Uterus (tissue), 3 donors: ENCODE measurements at regions not wholly inside any gene's neighbourhood (a gene's known extent, or its start where the extent isn't known, plus 50 kb on each side); places are given as distances from the start of the nearest gene placed in this dataset.

Source experiments
- DNase-seq, 2 donors: peaks; one replicate each; pipeline ENCODE4 v3.0.0-alpha.2; 2019 to 2020
- H3K27ac ChIP-seq, 2 donors: fragments of 200-600 bp; sonication (generic); 1 replicate in 1 of 2; 2 replicates in 1 of 2; pipeline ENCODE4 v1.5.1; 2016 to 2018
- H3K27me3 ChIP-seq, 2 donors: fragments of 200-600 bp; sonication (generic); one replicate each; pipeline ENCODE4 v1.5.1; 2018 to 2019; ENCODE audit warnings: control low read depth in 1 of 2
- H3K36me3 ChIP-seq, 2 donors: fragments of 200-600 bp; sonication (generic); one replicate each; pipeline ENCODE4 v1.5.1; 2019; ENCODE audit warnings: control low read depth in 1 of 2
- H3K4me1 ChIP-seq, 2 donors: fragments of 200-600 bp; sonication (generic); one replicate each; pipeline ENCODE4 v1.5.1; 2018 to 2019; ENCODE audit warnings: control low read depth in 1 of 2
- H3K4me3 ChIP-seq, 2 donors: fragments of 200-600 bp; sonication (generic); 1 replicate in 1 of 2; 2 replicates in 1 of 2; pipeline ENCODE4 v1.5.1; 2018 to 2019; ENCODE audit warnings: mild to moderate bottlenecking in 1 of 2
- H3K9me3 ChIP-seq, 2 donors: fragments of 200-600 bp; sonication (generic); one replicate each; pipeline ENCODE4 v1.5.1; 2019; ENCODE audit warnings: control low read depth in 1 of 2
- CTCF ChIP-seq, 4 experiments: fragments of 200-600 bp in 2 of 4; fragments of 450-650 bp in 2 of 4; sonication (generic) in 2 of 4; IDR thresholded peaks; one replicate each; pipeline ENCODE4 v1.5.1; 2016 to 2019; ENCODE audit warnings: antibody characterized with exemption in 4 of 4, mild to moderate bottlenecking in 2 of 4, moderate library complexity in 1 of 4
- POLR2A ChIP-seq, 2 donors: fragments of 450-650 bp; IDR thresholded peaks; one replicate each; pipeline ENCODE4 v1.6.1; 2016; ENCODE audit warnings: antibody characterized with exemption in 2 of 2, mild to moderate bottlenecking in 1 of 2, moderate library complexity in 1 of 2
- intact Hi-C: fragments of 100-400 bp; cut with DNase I; formaldehyde crosslinking; loops from one replicate; pipeline ENCODE4 v1.15.1; 2023; ENCODE audit warnings: low total_unique reads
- donor health status: DM: yes; HTN: yes; CAD: no.

DNA sequence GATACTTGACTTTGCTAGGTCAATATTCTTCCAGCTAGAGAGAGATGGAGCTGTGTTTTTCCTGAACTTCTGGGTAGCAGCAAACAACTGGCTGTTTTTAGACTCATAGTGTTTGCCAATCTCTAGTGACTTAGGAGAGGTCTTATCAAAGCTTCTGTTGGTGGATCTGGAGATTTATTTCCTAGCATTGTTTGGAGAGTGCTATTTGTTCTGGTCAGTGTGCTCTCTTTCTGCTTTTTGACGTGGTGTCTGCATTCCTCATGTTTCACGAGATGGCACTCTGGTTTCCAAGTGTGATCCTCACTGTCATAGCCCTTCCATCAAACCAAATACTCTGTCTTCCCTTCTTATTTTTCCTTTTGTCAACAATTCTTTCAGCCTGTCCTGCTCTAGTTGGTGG, 88.6 kb upstream of the DAZL start:
- Histone ChIP-seq H3K27ac (no peak overlapping the region), H3K27me3 (no peaks in the 10 kb centered on the region), H3K36me3 (no peaks in the 10 kb centered on the region), H3K4me1 (no peaks in the 10 kb centered on the region), H3K4me3 (no peak overlapping the region), H3K9me3 (no peaks in the 10 kb centered on the region)
- TF ChIP-seq POLR2A (IDR thresholded peaks at IDR 0.05) (no peak), CTCF (IDR thresholded peaks at IDR 0.05) (no peak)
- no peak for DNase-seq
- intact Hi-C loops: no loop called here

GRCh38 chr3:16695710-16696109, 90.5 kb upstream of the DAZL start:
- Histone ChIP-seq H3K27ac (no peak overlapping the region), H3K4me1 (no peaks in the 10 kb centered on the region)

GRCh38 chr3:16697443-16698147, 92.4 kb upstream of the DAZL start:
- Histone ChIP-seq H3K27ac (no peak overlapping the region), H3K9me3 (no peaks in the 10 kb centered on the region), H3K27me3 (no peaks in the 10 kb centered on the region), H3K36me3 (no peaks in the 10 kb centered on the region), H3K4me3 (no peak overlapping the region), H3K4me1 (no peaks in the 10 kb centered on the region)
- no peak for DNase-seq
- intact Hi-C loops: no loop called here
- TF ChIP-seq CTCF (IDR thresholded peaks at IDR 0.05): no peak
- no peak for TF ChIP-seq POLR2A (IDR thresholded peaks at IDR 0.05)

More at GRCh38 chr3:16695710-16696109, 90.5 kb upstream of the DAZL start:
- Histone ChIP-seq H3K4me3 (no peak overlapping the region), H3K9me3 (no peaks in the 10 kb centered on the region), H3K36me3 (no peaks in the 10 kb centered on the region), H3K27me3 (no peaks in the 10 kb centered on the region)
- intact Hi-C loops: no loop called here
- TF ChIP-seq CTCF (IDR thresholded peaks at IDR 0.05): no peak
- TF ChIP-seq POLR2A (IDR thresholded peaks at IDR 0.05): no peak
- no peak for DNase-seq

DNA sequence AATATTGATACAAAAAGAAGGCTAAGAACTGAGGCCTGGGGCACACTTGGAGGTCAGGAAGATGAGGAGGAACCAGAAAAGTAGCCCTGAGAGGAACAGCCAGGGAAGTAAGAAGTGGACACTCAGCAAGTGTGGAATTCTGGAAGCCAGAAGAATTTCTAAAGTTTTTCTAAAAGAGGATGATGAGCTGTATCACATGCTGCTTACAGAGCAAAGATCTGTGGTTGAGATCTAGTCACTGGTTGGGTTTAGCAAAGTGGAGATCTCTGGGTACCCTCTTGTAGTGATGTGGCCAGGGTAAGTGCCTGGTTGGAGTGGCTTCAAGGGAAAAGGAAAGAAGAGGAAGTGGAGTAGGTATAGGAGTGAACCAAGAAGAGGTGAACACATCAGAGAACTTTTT, 95.4 kb upstream of the DAZL start:
- H3K9me3 ChIP-seq: no peaks in the 10 kb centered on the region
- no peaks in the 10 kb centered on the region for H3K36me3 ChIP-seq
- H3K4me3 ChIP-seq: no peak overlapping the region
- intact Hi-C loops: no loop called here
- H3K27me3 ChIP-seq: no peaks in the 10 kb centered on the region
- DNase-seq: no peak
- TF ChIP-seq POLR2A (IDR thresholded peaks at IDR 0.05): no peak
- no peak for TF ChIP-seq CTCF (IDR thresholded peaks at IDR 0.05)
- H3K27ac ChIP-seq: no peak overlapping the region
- H3K4me1 ChIP-seq: no peaks in the 10 kb centered on the region

GRCh38 chr3:16704941-16705340, 99.7 kb upstream of the DAZL start:
- Histone ChIP-seq H3K27me3 (no peaks in the 10 kb centered on the region), H3K27ac (no peak overlapping the region), H3K4me3 (no peak overlapping the region), H3K4me1 (no peaks in the 10 kb centered on the region), H3K9me3 (no peaks in the 10 kb centered on the region), H3K36me3 (no peaks in the 10 kb centered on the region)
- no peak for DNase-seq
- intact Hi-C loops: no loop called here
- TF ChIP-seq POLR2A (IDR thresholded peaks at IDR 0.05) (no peak), CTCF (IDR thresholded peaks at IDR 0.05) (no peak)
